Sigmoid colon (tissue), 6 donors: ENCODE measurements at regions not wholly inside any gene's neighbourhood (a gene's known extent, or its start where the extent isn't known, plus 50 kb on each side); places are given as distances from the start of the nearest gene placed in this dataset.

Experiments used
- DNase-seq: peaks from one replicate; pipeline ENCODE4 v3.0.0-alpha.2; 2019
- H3K27ac ChIP-seq, 4 donors: fragments of 200-600 bp; sonication (generic); one replicate each; pipeline ENCODE4 v1.5.1; 2016 to 2019; ENCODE audit warnings: mild to moderate bottlenecking in 1 of 4
- H3K27me3 ChIP-seq, 3 donors: fragments of 200-600 bp; sonication (generic); one replicate each; pipeline ENCODE4 v1.5.1; 2019; ENCODE audit warnings: mild to moderate bottlenecking in 1 of 3
- H3K36me3 ChIP-seq, 4 donors: fragments of 200-600 bp; sonication (generic); one replicate each; pipeline ENCODE4 v1.5.1; 2016 to 2019
- H3K4me1 ChIP-seq, 4 donors: fragments of 200-600 bp; sonication (generic); one replicate each; pipeline ENCODE4 v1.5.1; 2017 to 2019
- H3K4me3 ChIP-seq, 4 donors: fragments of 200-600 bp; sonication (generic); one replicate each; pipeline ENCODE4 v1.5.1; 2017 to 2019; ENCODE audit warnings: mild to moderate bottlenecking in 2 of 4, moderate library complexity in 1 of 4
- H3K9me3 ChIP-seq, 4 donors: fragments of 200-600 bp in 3 of 4; sonication (generic) in 3 of 4; one replicate each; pipeline versions ENCODE4 v1.5.1 to v1.6.1; 2013 to 2019
- CTCF ChIP-seq, 4 experiments: fragments of 450-650 bp in 3 of 4; fragments of 200-600 bp in 1 of 4; IDR thresholded peaks; one replicate each; pipeline ENCODE4 v1.5.1; 2016 to 2019; ENCODE audit warnings: antibody characterized with exemption in 4 of 4, mild to moderate bottlenecking in 3 of 4, moderate library complexity in 2 of 4
- EP300 ChIP-seq, 4 donors: sonication (generic); formaldehyde crosslinking; IDR thresholded peaks; one replicate each; pipeline ENCODE4 v1.6.1; 2017; ENCODE audit warnings: antibody characterized with exemption in 4 of 4
- POLR2A ChIP-seq, 2 donors: fragments of 450-650 bp; IDR thresholded peaks; one replicate each; pipeline ENCODE4 v1.6.1; 2016; ENCODE audit warnings: antibody characterized with exemption in 2 of 2, mild to moderate bottlenecking in 2 of 2, moderate library complexity in 2 of 2
- POLR2AphosphoS5 ChIP-seq, 4 donors: sonication (generic); formaldehyde crosslinking; IDR thresholded peaks; one replicate each; pipeline ENCODE4 v1.6.1; 2017; ENCODE audit warnings: antibody characterized with exemption in 4 of 4
- WGBS, 2 donors: extraction: QIAGEN DNeasy Blood & Tissue Kit; methylation state at CpG; one replicate each; pipeline ENCODE4 v1.1.7; 2013; 5-methylcytosine and 5-hydroxymethylcytosine counted together
- intact Hi-C: fragments of 100-400 bp; cut with DNase I; formaldehyde crosslinking; loops from one replicate; pipeline ENCODE4 v1.15.1; 2023
- donor health status: healthy with polysubstance abuse.
- donor health status: healthy.

DNA sequence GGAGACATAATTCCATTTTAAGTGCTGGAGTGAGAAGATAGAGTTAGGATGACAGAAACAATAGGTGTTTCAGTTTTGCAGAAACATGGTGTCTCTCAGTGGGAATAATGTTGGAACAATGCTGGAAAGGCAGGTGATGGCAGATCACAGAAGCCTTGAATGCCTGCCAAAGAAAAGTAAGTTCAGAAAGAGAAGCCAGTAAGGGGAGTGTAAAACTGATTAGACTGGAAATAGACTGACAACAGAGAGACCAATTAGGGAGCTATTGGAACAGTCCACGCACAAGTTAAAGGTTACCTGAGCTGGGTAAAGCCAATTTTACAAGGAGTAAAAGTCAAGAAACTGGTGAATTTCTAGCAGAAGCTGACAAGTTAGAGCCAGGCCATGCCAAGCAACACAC is 142.9 kb downstream of the TFAP2A start:
- Histone ChIP-seq H3K4me1 (peaks cover 0 to 7% (median 0%) of the 10 kb centered on the region in 4 donors), H3K36me3 (no peaks in the 10 kb centered on the region), H3K9me3 (no peaks in the 10 kb centered on the region), H3K4me3 (no peak overlapping the region), H3K27ac (no peak overlapping the region), H3K27me3 (peaks cover 0 to 20% (median 6%) of the 10 kb centered on the region in 3 donors)
- intact Hi-C loops, result no loop called here
- no peak for TF ChIP-seq POLR2AphosphoS5 (IDR thresholded peaks at IDR 0.05)
- TF ChIP-seq EP300 (IDR thresholded peaks at IDR 0.05), result no peak
- TF ChIP-seq POLR2A (IDR thresholded peaks at IDR 0.05), result no peak
- no peak for TF ChIP-seq CTCF (IDR thresholded peaks at IDR 0.05)
- WGBS, 2 donors, result 26 to 76% methylated on average over 1 of the region's 1 CpG
- DNase-seq, result no peak

GRCh38 chr6:10269814-10270472 is 144.9 kb downstream of the TFAP2A start:
- Histone ChIP-seq H3K27ac (no peak overlapping the region), H3K4me1 (peaks cover 0 to 7% (median 0%) of the 10 kb centered on the region in 4 donors), H3K4me3 (no peak overlapping the region), H3K27me3 (peaks cover 0 to 26% (median 6%) of the 10 kb centered on the region in 3 donors), H3K36me3 (no peaks in the 10 kb centered on the region), H3K9me3 (no peaks in the 10 kb centered on the region)
- WGBS, 2 donors, result 29 to 67% methylated on average over 6 of the region's 6 CpGs
- TF ChIP-seq EP300 (IDR thresholded peaks at IDR 0.05) (no peak), POLR2AphosphoS5 (IDR thresholded peaks at IDR 0.05) (no peak), POLR2A (IDR thresholded peaks at IDR 0.05) (no peak), CTCF (IDR thresholded peaks at IDR 0.05) (no peak)
- DNase-seq, result no peak
- intact Hi-C loops, result no loop called here

- intact Hi-C loops, result no loop called here
- peaks cover 0 to 26% (median 6%) of the 10 kb centered on the region in 3 donors for H3K27me3 ChIP-seq
- DNase-seq, result no peak
- no peak overlapping the region for H3K27ac ChIP-seq
- H3K36me3 ChIP-seq, result no peaks in the 10 kb centered on the region
- WGBS, 2 donors, result 14 to 20% methylated on average over 14 of the region's 14 CpGs
- H3K4me3 ChIP-seq, result no peak overlapping the region
- H3K4me1 ChIP-seq, result peaks cover 0 to 7% (median 0%) of the 10 kb centered on the region in 4 donors
- H3K9me3 ChIP-seq, result no peaks in the 10 kb centered on the region
- TF ChIP-seq POLR2A (IDR thresholded peaks at IDR 0.05) (no peak), POLR2AphosphoS5 (IDR thresholded peaks at IDR 0.05) (no peak), CTCF (IDR thresholded peaks at IDR 0.05) (no peak), EP300 (IDR thresholded peaks at IDR 0.05) (no peak)
Measured at GRCh38 chr6:10268611-10269310, 146.1 kb downstream of the TFAP2A start.

DNA sequence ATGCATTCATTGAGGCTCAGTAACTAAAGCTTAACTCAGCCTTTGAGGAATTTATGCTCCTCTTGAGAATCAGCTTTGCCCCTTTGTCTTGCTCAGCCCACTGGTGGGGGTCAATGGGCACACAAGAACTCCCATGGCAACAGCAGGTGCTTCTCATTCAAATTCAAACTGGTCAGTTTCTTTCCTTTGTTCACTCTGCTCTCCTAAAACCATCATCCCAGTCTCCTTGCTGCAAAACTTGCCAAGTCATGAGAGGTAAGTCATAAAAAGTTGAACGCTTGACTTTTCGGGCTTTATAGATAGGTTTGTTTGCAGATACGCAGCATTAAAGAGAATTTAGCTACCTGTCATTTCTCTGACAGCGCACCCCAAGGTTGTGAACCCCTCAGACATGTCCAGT is 146.8 kb downstream of the TFAP2A start:
- DNase-seq, result no peak
- Histone ChIP-seq H3K36me3 (no peaks in the 10 kb centered on the region), H3K9me3 (no peaks in the 10 kb centered on the region), H3K4me3 (no peak overlapping the region), H3K27ac (no peak overlapping the region), H3K4me1 (peaks cover 0 to 7% (median 0%) of the 10 kb centered on the region in 4 donors), H3K27me3 (peaks cover 0 to 26% (median 6%) of the 10 kb centered on the region in 3 donors)
- intact Hi-C loops, result no loop called here
- 20 to 43% methylated on average over 4 of the region's 4 CpGs for WGBS, 2 donors
- TF ChIP-seq POLR2A (IDR thresholded peaks at IDR 0.05) (no peak), CTCF (IDR thresholded peaks at IDR 0.05) (no peak), EP300 (IDR thresholded peaks at IDR 0.05) (no peak), POLR2AphosphoS5 (IDR thresholded peaks at IDR 0.05) (no peak)
